Osteocyte (in vitro differentiated cells): ENCODE measurements at regions not wholly inside any gene's neighbourhood (a gene's known extent, or its start where the extent isn't known, plus 50 kb on each side); places are given as distances from the start of the nearest gene placed in this dataset.

Source experiments
- DNase-seq: peaks from one replicate; pipeline ENCODE4 v3.0.0; 2021; ENCODE audit warnings: mixed read lengths; ENCODE audit not compliant: unreplicated experiment; ENCODE audit errors: extremely low spot score
- H3K27ac Mint-ChIP-seq: one replicate; pipeline ENCODE4 v1.8.0; 2021; ENCODE audit warnings: mild to moderate bottlenecking, mixed read lengths; ENCODE audit not compliant: unreplicated experiment
- H3K27me3 Mint-ChIP-seq: one replicate; pipeline ENCODE4 v1.8.0; 2021; ENCODE audit warnings: mixed read lengths; ENCODE audit not compliant: unreplicated experiment
- H3K36me3 Mint-ChIP-seq: one replicate; pipeline ENCODE4 v1.8.0; 2021; ENCODE audit warnings: mixed read lengths; ENCODE audit not compliant: unreplicated experiment
- H3K4me1 Mint-ChIP-seq: one replicate; pipeline ENCODE4 v1.8.0; 2021; ENCODE audit warnings: mixed read lengths; ENCODE audit not compliant: unreplicated experiment
- H3K4me3 Mint-ChIP-seq: one replicate; pipeline ENCODE4 v1.8.0; 2021; ENCODE audit warnings: mild to moderate bottlenecking, moderate library complexity, mixed read lengths; ENCODE audit not compliant: unreplicated experiment
- H3K9me3 Mint-ChIP-seq: one replicate; pipeline ENCODE4 v1.8.0; 2021; ENCODE audit warnings: mixed read lengths; ENCODE audit not compliant: unreplicated experiment
- CTCF ChIP-seq: fragments of 200-600 bp; sonication (generic); IDR thresholded peaks from 2 replicates; pipeline ENCODE4 v1.5.0; 2021; ENCODE audit warnings: antibody characterized with exemption, mild to moderate bottlenecking, moderate library complexity

- peaks cover 11% of the 10 kb centered on the region for H3K9me3 Mint-ChIP-seq
Observed at GRCh38 chr20:51329845-51330244, 212.7 kb downstream of the NFATC2 start.

GRCh38 chr20:51327251-51327841 is 215.2 kb downstream of the NFATC2 start:
- Mint-ChIP-seq H3K27ac (peak overlapping the region; percentile 92), H3K9me3 (peaks cover 11% of the 10 kb centered on the region), H3K36me3 (no peaks in the 10 kb centered on the region), H3K4me1 (peaks cover 23% of the 10 kb centered on the region), H3K4me3 (no peak overlapping the region), H3K27me3 (no peaks in the 10 kb centered on the region)
- no peak for TF ChIP-seq CTCF
- no peak for DNase-seq

More at GRCh38 chr20:51329845-51330244, 212.7 kb downstream of the NFATC2 start:
- Mint-ChIP-seq H3K4me3 (no peak overlapping the region), H3K27me3 (no peaks in the 10 kb centered on the region), H3K27ac (no peak overlapping the region), H3K36me3 (no peaks in the 10 kb centered on the region), H3K4me1 (peaks cover 26% of the 10 kb centered on the region)
- DNase-seq, result no peak
- TF ChIP-seq CTCF, result no peak

GRCh38 chr20:51326201-51326819 is 216.2 kb downstream of the NFATC2 start:
- Mint-ChIP-seq H3K36me3 (no peaks in the 10 kb centered on the region), H3K4me3 (no peak overlapping the region), H3K27me3 (no peaks in the 10 kb centered on the region), H3K4me1 (peaks cover 28% of the 10 kb centered on the region), H3K9me3 (peaks cover 11% of the 10 kb centered on the region), H3K27ac (peak overlapping the region; percentile 80)
- no peak for DNase-seq
- TF ChIP-seq CTCF, result peak; percentile 52

GRCh38 chr20:51322164-51322707 is 220.3 kb downstream of the NFATC2 start:
- Mint-ChIP-seq H3K27ac (peak overlapping the region; percentile 21), H3K9me3 (no peaks in the 10 kb centered on the region), H3K4me3 (no peak overlapping the region), H3K36me3 (no peaks in the 10 kb centered on the region), H3K27me3 (no peaks in the 10 kb centered on the region), H3K4me1 (peaks cover 20% of the 10 kb centered on the region)
- DNase-seq, result no peak
- no peak for TF ChIP-seq CTCF

- no peaks in the 10 kb centered on the region for H3K36me3 Mint-ChIP-seq
- no peak overlapping the region for H3K4me3 Mint-ChIP-seq
- H3K9me3 Mint-ChIP-seq, result no peaks in the 10 kb centered on the region
- DNase-seq, result no peak
- no peak for TF ChIP-seq CTCF
- no peak overlapping the region for H3K27ac Mint-ChIP-seq
- H3K27me3 Mint-ChIP-seq, result no peaks in the 10 kb centered on the region
- H3K4me1 Mint-ChIP-seq, result peaks cover 14% of the 10 kb centered on the region
Observed at GRCh38 chr20:51321343-51322163, 221.0 kb downstream of the NFATC2 start.
